ENCODE measurements at regions not wholly inside any gene's neighbourhood (a gene's known extent, or its start where the extent isn't known, plus 50 kb on each side); places are given as distances from the start of the nearest gene placed in this dataset.
A peak's percentile ranks its signal among the peaks of the same experiment; 100 is the strongest.

GRCh38 chr13:83204886-83205285 lies 677.4 kb downstream of the SLITRK1 start:
- Histone ChIP-seq H3K27ac (ENCODE audit: insufficient read depth in 1 of 2, low read depth in 1 of 2, low read length in 2 of 2, poor library complexity in 1 of 2, severe bottlenecking in 2 of 2) (no peak overlapping the region), H3K4me1 (ENCODE audit: control extremely low read depth in 1 of 4, control insufficient read depth in 4 of 4, insufficient read depth in 4 of 4, low read length in 3 of 4) (no peaks in the 10 kb centered on the region), H3K9me3 (ENCODE audit: control extremely low read depth in 1 of 5, control insufficient read depth in 4 of 5, insufficient read depth in 2 of 5, low read depth in 1 of 5, low read length in 4 of 5) (peaks cover 0 to 7% (median 4%) of the 10 kb centered on the region in 5 experiments), H3K4me3 (ENCODE audit: control insufficient read depth in 1 of 7, extremely low read depth in 1 of 7, insufficient read depth in 4 of 7, low read depth in 2 of 7, low read length in 6 of 7) (no peak overlapping the region), H3K36me3 (ENCODE audit: control insufficient read depth in 4 of 4, insufficient read depth in 4 of 4, low read length in 3 of 4) (no peaks in the 10 kb centered on the region), H3K27me3 (replicated peaks in 2 of 5; ENCODE audit: control insufficient read depth in 4 of 5, insufficient read depth in 5 of 5, low read length in 4 of 5) (no peaks in the 10 kb centered on the region)
- DNase-seq: no peak
- 100% methylated on average over 3 of the region's 3 CpGs for WGBS (ENCODE audit: insufficient coverage)
- ChIA-PET POLR2A (no interaction called here), CTCF (no interaction called here)

GRCh38 chr13:83201506-83201905 lies 680.8 kb downstream of the SLITRK1 start:
- 100% methylated on average over 2 of the region's 3 CpGs for WGBS (ENCODE audit: insufficient coverage)
- H3K36me3 ChIP-seq (ENCODE audit: control insufficient read depth in 4 of 4, insufficient read depth in 4 of 4, low read length in 3 of 4): no peaks in the 10 kb centered on the region
- no peaks in the 10 kb centered on the region for H3K27me3 ChIP-seq (replicated peaks in 2 of 5; ENCODE audit: control insufficient read depth in 4 of 5, insufficient read depth in 5 of 5, low read length in 4 of 5)
- no peaks in the 10 kb centered on the region for H3K4me1 ChIP-seq (ENCODE audit: control extremely low read depth in 1 of 4, control insufficient read depth in 4 of 4, insufficient read depth in 4 of 4, low read length in 3 of 4)
- ChIA-PET POLR2A (no interaction called here), CTCF (no interaction called here)
- H3K4me3 ChIP-seq (ENCODE audit: control insufficient read depth in 1 of 7, extremely low read depth in 1 of 7, insufficient read depth in 4 of 7, low read depth in 2 of 7, low read length in 6 of 7): no peak overlapping the region
- no peak overlapping the region for H3K27ac ChIP-seq (ENCODE audit: insufficient read depth in 1 of 2, low read depth in 1 of 2, low read length in 2 of 2, poor library complexity in 1 of 2, severe bottlenecking in 2 of 2)
- H3K9me3 ChIP-seq (ENCODE audit: control extremely low read depth in 1 of 5, control insufficient read depth in 4 of 5, insufficient read depth in 2 of 5, low read depth in 1 of 5, low read length in 4 of 5): peaks cover 0 to 4% (median 0%) of the 10 kb centered on the region in 5 experiments
- no peak for DNase-seq

GRCh38 chr13:83197316-83197715 lies 685.0 kb downstream of the SLITRK1 start:
- CTCF ChIA-PET: no interaction called here
- H3K4me1 ChIP-seq (ENCODE audit: control extremely low read depth in 1 of 4, control insufficient read depth in 4 of 4, insufficient read depth in 4 of 4, low read length in 3 of 4): no peaks in the 10 kb centered on the region
- peaks cover 0 to 2% (median 0%) of the 10 kb centered on the region in 5 experiments for H3K9me3 ChIP-seq (ENCODE audit: control extremely low read depth in 1 of 5, control insufficient read depth in 4 of 5, insufficient read depth in 2 of 5, low read depth in 1 of 5, low read length in 4 of 5)
- no peaks in the 10 kb centered on the region for H3K27me3 ChIP-seq (replicated peaks in 2 of 5; ENCODE audit: control insufficient read depth in 4 of 5, insufficient read depth in 5 of 5, low read length in 4 of 5)
- POLR2A ChIA-PET: no interaction called here
- DNase-seq: no peak
- 100% methylated on average over 2 of the region's 3 CpGs for WGBS (ENCODE audit: insufficient coverage)
- no peak overlapping the region for H3K27ac ChIP-seq (ENCODE audit: insufficient read depth in 1 of 2, low read depth in 1 of 2, low read length in 2 of 2, poor library complexity in 1 of 2, severe bottlenecking in 2 of 2)
- H3K4me3 ChIP-seq (ENCODE audit: control insufficient read depth in 1 of 7, extremely low read depth in 1 of 7, insufficient read depth in 4 of 7, low read depth in 2 of 7, low read length in 6 of 7): no peak overlapping the region
- no peaks in the 10 kb centered on the region for H3K36me3 ChIP-seq (ENCODE audit: control insufficient read depth in 4 of 4, insufficient read depth in 4 of 4, low read length in 3 of 4)

- DNase-seq: peak in 2 of 3 donors; percentile 3 to 28
- ChIA-PET CTCF (no interaction called here), POLR2A (no interaction called here)
- Histone ChIP-seq H3K27ac (ENCODE audit: insufficient read depth in 1 of 2, low read depth in 1 of 2, low read length in 2 of 2, poor library complexity in 1 of 2, severe bottlenecking in 2 of 2) (no peak overlapping the region), H3K27me3 (replicated peaks in 2 of 5; ENCODE audit: control insufficient read depth in 4 of 5, insufficient read depth in 5 of 5, low read length in 4 of 5) (no peaks in the 10 kb centered on the region), H3K9me3 (ENCODE audit: control extremely low read depth in 1 of 5, control insufficient read depth in 4 of 5, insufficient read depth in 2 of 5, low read depth in 1 of 5, low read length in 4 of 5) (peaks cover 0 to 17% (median 0%) of the 10 kb centered on the region in 5 experiments), H3K4me1 (ENCODE audit: control extremely low read depth in 1 of 4, control insufficient read depth in 4 of 4, insufficient read depth in 4 of 4, low read length in 3 of 4) (no peaks in the 10 kb centered on the region), H3K36me3 (ENCODE audit: control insufficient read depth in 4 of 4, insufficient read depth in 4 of 4, low read length in 3 of 4) (peaks cover 0 to 2% (median 0%) of the 10 kb centered on the region in 4 experiments), H3K4me3 (ENCODE audit: control insufficient read depth in 1 of 7, extremely low read depth in 1 of 7, insufficient read depth in 4 of 7, low read depth in 2 of 7, low read length in 6 of 7) (no peak overlapping the region)
- 100% methylated on average over 1 of the region's 3 CpGs for WGBS (ENCODE audit: insufficient coverage)
Measured at GRCh38 chr13:83190020-83190419, 692.3 kb downstream of the SLITRK1 start.

GRCh38 chr13:83184819-83185218 lies 697.5 kb downstream of the SLITRK1 start:
- POLR2A ChIA-PET: no interaction called here

GRCh38 chr13:83184150-83184475 lies 698.2 kb downstream of the SLITRK1 start:
- CTCF ChIA-PET: no interaction called here
- 94% methylated on average over 9 of the region's 11 CpGs for WGBS (ENCODE audit: insufficient coverage)

More at GRCh38 chr13:83184819-83185218, 697.5 kb downstream of the SLITRK1 start:
- Histone ChIP-seq H3K27me3 (replicated peaks in 2 of 5; ENCODE audit: control insufficient read depth in 4 of 5, insufficient read depth in 5 of 5, low read length in 4 of 5) (no peaks in the 10 kb centered on the region), H3K4me3 (ENCODE audit: control insufficient read depth in 1 of 7, extremely low read depth in 1 of 7, insufficient read depth in 4 of 7, low read depth in 2 of 7, low read length in 6 of 7) (no peak overlapping the region), H3K9me3 (ENCODE audit: control extremely low read depth in 1 of 5, control insufficient read depth in 4 of 5, insufficient read depth in 2 of 5, low read depth in 1 of 5, low read length in 4 of 5) (peaks cover 0 to 23% (median 5%) of the 10 kb centered on the region in 5 experiments), H3K27ac (ENCODE audit: insufficient read depth in 1 of 2, low read depth in 1 of 2, low read length in 2 of 2, poor library complexity in 1 of 2, severe bottlenecking in 2 of 2) (no peak overlapping the region), H3K4me1 (ENCODE audit: control extremely low read depth in 1 of 4, control insufficient read depth in 4 of 4, insufficient read depth in 4 of 4, low read length in 3 of 4) (no peaks in the 10 kb centered on the region), H3K36me3 (ENCODE audit: control insufficient read depth in 4 of 4, insufficient read depth in 4 of 4, low read length in 3 of 4) (peaks cover 0 to 2% (median 0%) of the 10 kb centered on the region in 4 experiments)
- CTCF ChIA-PET: no interaction called here
- no CpG with 5 or more reads among the region's 2 CpGs for WGBS (ENCODE audit: insufficient coverage)
- no peak for DNase-seq

GRCh38 chr13:83183439-83184149 lies 698.7 kb downstream of the SLITRK1 start:
- ChIA-PET CTCF (no interaction called here), POLR2A (no interaction called here)
- no peak for DNase-seq
- Histone ChIP-seq H3K9me3 (ENCODE audit: control extremely low read depth in 1 of 5, control insufficient read depth in 4 of 5, insufficient read depth in 2 of 5, low read depth in 1 of 5, low read length in 4 of 5) (peaks cover 0 to 19% (median 5%) of the 10 kb centered on the region in 5 experiments), H3K4me1 (ENCODE audit: control extremely low read depth in 1 of 4, control insufficient read depth in 4 of 4, insufficient read depth in 4 of 4, low read length in 3 of 4) (no peaks in the 10 kb centered on the region), H3K27me3 (replicated peaks in 2 of 5; ENCODE audit: control insufficient read depth in 4 of 5, insufficient read depth in 5 of 5, low read length in 4 of 5) (no peaks in the 10 kb centered on the region), H3K36me3 (ENCODE audit: control insufficient read depth in 4 of 4, insufficient read depth in 4 of 4, low read length in 3 of 4) (peaks cover 0 to 2% (median 0%) of the 10 kb centered on the region in 4 experiments), H3K4me3 (ENCODE audit: control insufficient read depth in 1 of 7, extremely low read depth in 1 of 7, insufficient read depth in 4 of 7, low read depth in 2 of 7, low read length in 6 of 7) (no peak overlapping the region), H3K27ac (ENCODE audit: insufficient read depth in 1 of 2, low read depth in 1 of 2, low read length in 2 of 2, poor library complexity in 1 of 2, severe bottlenecking in 2 of 2) (no peak overlapping the region)
- WGBS (ENCODE audit: insufficient coverage): 93% methylated on average over 13 of the region's 14 CpGs

More at GRCh38 chr13:83184150-83184475, 698.2 kb downstream of the SLITRK1 start:
- H3K4me3 ChIP-seq (ENCODE audit: control insufficient read depth in 1 of 7, extremely low read depth in 1 of 7, insufficient read depth in 4 of 7, low read depth in 2 of 7, low read length in 6 of 7): no peak overlapping the region
- H3K27me3 ChIP-seq (replicated peaks in 2 of 5; ENCODE audit: control insufficient read depth in 4 of 5, insufficient read depth in 5 of 5, low read length in 4 of 5): no peaks in the 10 kb centered on the region
- DNase-seq: no peak
- no peaks in the 10 kb centered on the region for H3K4me1 ChIP-seq (ENCODE audit: control extremely low read depth in 1 of 4, control insufficient read depth in 4 of 4, insufficient read depth in 4 of 4, low read length in 3 of 4)
- POLR2A ChIA-PET: no interaction called here
- peaks cover 0 to 23% (median 5%) of the 10 kb centered on the region in 5 experiments for H3K9me3 ChIP-seq (ENCODE audit: control extremely low read depth in 1 of 5, control insufficient read depth in 4 of 5, insufficient read depth in 2 of 5, low read depth in 1 of 5, low read length in 4 of 5)
- no peak overlapping the region for H3K27ac ChIP-seq (ENCODE audit: insufficient read depth in 1 of 2, low read depth in 1 of 2, low read length in 2 of 2, poor library complexity in 1 of 2, severe bottlenecking in 2 of 2)
- H3K36me3 ChIP-seq (ENCODE audit: control insufficient read depth in 4 of 4, insufficient read depth in 4 of 4, low read length in 3 of 4): peaks cover 0 to 2% (median 0%) of the 10 kb centered on the region in 4 experiments

Measured in common myeloid progenitor, CD34-positive (primary cell).